ENCODE measurements at regions not wholly inside any gene's neighbourhood (a gene's known extent, or its start where the extent isn't known, plus 50 kb on each side); places are given as distances from the start of the nearest gene placed in this dataset.

DNA sequence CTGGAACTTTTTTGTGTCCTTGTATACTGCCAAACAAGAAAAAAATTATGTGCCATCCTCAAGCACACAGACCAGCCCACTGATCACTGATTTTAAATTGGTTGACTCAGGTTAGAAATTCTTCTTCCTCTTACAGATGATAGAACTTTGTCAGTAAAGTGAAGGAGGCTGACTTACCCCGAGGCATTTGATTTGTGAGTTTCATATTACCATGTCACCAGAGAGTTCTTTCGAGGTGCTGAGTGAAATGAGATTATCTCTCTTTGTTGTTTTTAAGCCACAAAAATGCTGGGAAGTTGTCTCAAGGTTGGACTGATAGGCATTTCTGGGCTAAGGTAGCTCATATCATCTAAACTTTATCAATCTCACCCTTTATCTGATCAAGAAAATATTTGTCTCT is 78.8 kb upstream of the FAM180A start:
- Histone ChIP-seq H3K27ac (no peak overlapping the region), H3K4me1 (no peaks in the 10 kb centered on the region), H3K36me3 (no peaks in the 10 kb centered on the region), H3K27me3 (no peaks in the 10 kb centered on the region), H3K4me3 (no peak overlapping the region), H3K9me3 (no peaks in the 10 kb centered on the region)
- DNase-seq: no peak
- intact Hi-C loops (cut with DNase I; ENCODE audit: low total_unique reads): no loop called here
- TF ChIP-seq CTCF (IDR thresholded peaks at IDR 0.05): no peak

DNA sequence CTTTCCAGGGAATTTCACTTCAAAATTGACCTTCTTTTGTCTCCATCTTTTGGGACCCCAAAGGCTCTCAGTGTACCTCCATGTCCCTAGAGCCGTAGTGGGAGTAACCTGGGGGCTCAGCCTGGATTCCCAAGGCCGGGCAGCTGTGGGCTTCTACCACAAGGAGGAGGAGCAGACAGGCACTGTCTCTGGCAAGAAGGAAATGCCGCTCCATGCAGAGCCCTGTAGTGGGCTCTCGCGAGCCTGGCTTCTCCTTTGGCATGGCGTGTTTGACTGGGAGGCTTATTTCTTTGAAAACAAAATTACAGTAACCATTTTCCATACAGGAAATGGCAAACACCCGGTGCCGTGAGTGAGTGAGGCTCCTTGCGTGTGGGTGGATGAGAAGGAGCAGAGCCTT is 76.8 kb upstream of the FAM180A start:
- intact Hi-C loops (cut with DNase I; ENCODE audit: low total_unique reads): no loop called here
- no peak for DNase-seq
- TF ChIP-seq CTCF (IDR thresholded peaks at IDR 0.05): no peak

GRCh38 chr7:135822376-135822775 is 73.8 kb upstream of the FAM180A start:
- H3K4me3 ChIP-seq: no peak overlapping the region
- no peak overlapping the region for H3K27ac ChIP-seq
- DNase-seq: no peak
- H3K36me3 ChIP-seq: no peaks in the 10 kb centered on the region
- H3K4me1 ChIP-seq: no peaks in the 10 kb centered on the region
- H3K9me3 ChIP-seq: no peaks in the 10 kb centered on the region
- no peak for TF ChIP-seq CTCF (IDR thresholded peaks at IDR 0.05)
- intact Hi-C loops (cut with DNase I; ENCODE audit: low total_unique reads): no loop called here
- H3K27me3 ChIP-seq: no peaks in the 10 kb centered on the region

More for the DNA sequence above, 76.8 kb upstream of the FAM180A start:
- no peak overlapping the region for H3K4me3 ChIP-seq
- H3K27me3 ChIP-seq: no peaks in the 10 kb centered on the region
- no peak overlapping the region for H3K27ac ChIP-seq
- no peaks in the 10 kb centered on the region for H3K4me1 ChIP-seq
- H3K36me3 ChIP-seq: no peaks in the 10 kb centered on the region
- H3K9me3 ChIP-seq: no peaks in the 10 kb centered on the region

- H3K27ac ChIP-seq: no peak overlapping the region
- H3K36me3 ChIP-seq: no peaks in the 10 kb centered on the region
- no peak overlapping the region for H3K4me3 ChIP-seq
- H3K9me3 ChIP-seq: no peaks in the 10 kb centered on the region
- no peak for DNase-seq
- no peaks in the 10 kb centered on the region for H3K4me1 ChIP-seq
- intact Hi-C loops (cut with DNase I; ENCODE audit: low total_unique reads): no loop called here
- no peaks in the 10 kb centered on the region for H3K27me3 ChIP-seq
- TF ChIP-seq CTCF (IDR thresholded peaks at IDR 0.05): no peak
Observed at GRCh38 chr7:135817583-135817982, 69.0 kb upstream of the FAM180A start.

DNA sequence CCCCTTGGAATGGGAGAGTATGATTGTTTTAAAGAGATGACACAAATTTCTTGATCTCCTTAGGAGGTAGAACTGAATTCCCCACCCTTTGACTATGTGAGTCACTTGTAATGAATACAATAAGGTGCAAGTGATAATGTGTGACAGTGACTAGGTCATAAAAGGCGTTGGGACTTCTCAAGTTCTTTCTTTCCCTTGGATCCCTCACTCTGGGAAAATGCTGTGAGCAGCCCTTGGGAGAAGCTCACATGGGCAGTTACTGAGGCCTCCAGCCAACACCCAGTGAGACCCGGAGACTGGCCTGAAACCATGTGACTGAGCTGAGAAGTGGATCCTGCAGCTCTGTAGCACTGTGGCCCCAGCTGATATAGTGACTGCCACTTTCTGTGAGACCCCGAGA is 66.4 kb upstream of the FAM180A start:
- H3K4me1 ChIP-seq: no peaks in the 10 kb centered on the region
- H3K4me3 ChIP-seq: no peak overlapping the region
- no peaks in the 10 kb centered on the region for H3K9me3 ChIP-seq
- intact Hi-C loops (cut with DNase I; ENCODE audit: low total_unique reads): no loop called here
- no peak for DNase-seq
- no peaks in the 10 kb centered on the region for H3K27me3 ChIP-seq
- no peaks in the 10 kb centered on the region for H3K36me3 ChIP-seq
- TF ChIP-seq CTCF (IDR thresholded peaks at IDR 0.05): no peak
- H3K27ac ChIP-seq: no peak overlapping the region

DNA sequence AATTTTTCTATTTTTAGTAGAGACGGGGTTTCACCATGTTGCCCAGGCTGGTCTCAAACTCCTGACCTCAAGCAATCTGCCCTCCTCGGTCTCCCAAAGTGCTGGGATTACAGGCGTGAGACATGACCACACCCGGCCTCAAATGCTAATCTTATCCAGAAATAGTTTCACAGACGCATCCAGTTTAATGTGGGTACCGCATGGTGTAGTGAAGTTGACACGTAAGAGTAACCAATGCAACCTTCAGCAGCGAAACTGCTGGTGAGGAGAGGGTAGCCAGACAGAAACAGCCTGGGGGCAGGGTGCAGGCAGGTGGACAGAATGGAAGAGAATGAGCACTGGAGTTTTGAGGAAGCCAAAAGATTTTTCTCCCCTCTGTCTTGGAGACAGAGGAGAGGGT is 63.5 kb upstream of the FAM180A start:
- intact Hi-C loops (cut with DNase I; ENCODE audit: low total_unique reads): no loop called here
- H3K4me3 ChIP-seq: no peak overlapping the region
- H3K27ac ChIP-seq: no peak overlapping the region
- no peak for TF ChIP-seq CTCF (IDR thresholded peaks at IDR 0.05)
- peaks cover 0 to 15% (median 6%) of the 10 kb centered on the region in 4 donors for H3K4me1 ChIP-seq
- no peaks in the 10 kb centered on the region for H3K9me3 ChIP-seq
- H3K36me3 ChIP-seq: no peaks in the 10 kb centered on the region
- H3K27me3 ChIP-seq: no peaks in the 10 kb centered on the region
- no peak for DNase-seq

All from tibial artery (tissue), 4 donors.